GM18858 (cell line): ENCODE measurements at regions not wholly inside any gene's neighbourhood (a gene's known extent, or its start where the extent isn't known, plus 50 kb on each side); places are given as distances from the start of the nearest gene placed in this dataset.

ENCODE experiments used
- ATAC-seq: cut with Tn5 transposase; IDR thresholded peaks from one replicate; pipeline ENCODE4 v1.9.1; 2021; ENCODE audit not compliant: unreplicated experiment

DNA sequence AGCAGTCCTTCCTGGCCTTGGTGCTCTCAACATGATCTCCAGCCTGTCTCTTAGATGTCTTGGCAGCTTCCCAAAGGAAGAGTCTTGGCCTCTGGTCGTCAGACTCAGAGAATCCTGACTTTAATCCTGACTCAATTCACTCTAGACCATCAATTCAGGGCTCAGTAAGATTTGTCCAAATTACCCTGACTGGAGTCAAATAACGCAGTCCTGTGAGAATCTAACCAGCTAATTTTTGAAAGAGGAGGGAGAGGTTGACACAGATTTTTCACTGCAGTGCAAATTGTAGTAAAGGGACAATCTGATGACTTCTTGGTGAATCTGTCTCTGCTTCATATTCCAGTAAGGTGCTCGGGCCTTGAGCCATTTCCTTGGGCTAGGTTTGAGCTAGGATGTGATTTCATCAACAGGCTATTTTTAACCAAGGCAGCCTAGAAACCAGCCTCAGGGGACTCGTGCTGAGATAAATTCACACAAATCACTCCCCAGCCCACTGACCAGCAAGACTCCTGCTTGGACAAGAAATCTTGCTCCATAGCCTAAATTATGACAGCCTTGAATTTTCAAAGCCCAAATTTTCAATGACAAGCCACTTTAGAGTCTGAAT, 257.4 kb downstream of the ENC1 start:
- ATAC-seq = no peak

DNA sequence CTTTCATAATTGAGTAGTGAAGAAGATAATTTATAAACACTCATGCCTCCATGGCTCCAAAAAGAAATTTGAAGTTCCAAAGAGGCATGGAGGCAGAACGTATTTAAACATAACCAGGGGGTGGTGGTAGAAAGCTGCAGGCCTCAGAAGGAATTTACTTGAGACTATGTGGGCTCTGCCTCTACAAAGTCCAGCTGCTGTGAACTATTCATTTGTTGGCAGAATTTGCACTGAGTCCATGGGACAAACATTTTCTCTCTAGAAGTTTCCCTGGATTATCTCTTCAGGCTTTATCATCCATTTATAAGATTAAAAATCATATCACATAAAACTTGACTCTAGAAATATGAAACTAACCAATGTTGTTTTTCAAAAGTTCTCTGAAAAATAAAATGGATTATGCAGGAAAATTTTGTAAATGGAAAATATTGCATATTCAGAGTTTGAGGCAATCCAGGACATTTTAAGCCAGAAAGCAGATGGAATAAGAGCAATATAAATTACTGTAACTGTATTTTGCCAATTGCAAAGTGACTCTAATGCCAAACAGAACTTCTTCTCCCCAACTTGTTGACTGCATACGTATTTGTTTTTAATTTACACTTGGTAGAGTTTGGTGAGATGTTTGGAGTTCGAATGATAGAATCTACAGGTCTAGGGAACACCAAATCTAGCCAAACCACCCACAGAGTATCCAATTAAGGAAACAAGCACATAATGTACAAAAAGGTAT, 258.2 kb downstream of the ENC1 start:
- ATAC-seq = no peak

DNA sequence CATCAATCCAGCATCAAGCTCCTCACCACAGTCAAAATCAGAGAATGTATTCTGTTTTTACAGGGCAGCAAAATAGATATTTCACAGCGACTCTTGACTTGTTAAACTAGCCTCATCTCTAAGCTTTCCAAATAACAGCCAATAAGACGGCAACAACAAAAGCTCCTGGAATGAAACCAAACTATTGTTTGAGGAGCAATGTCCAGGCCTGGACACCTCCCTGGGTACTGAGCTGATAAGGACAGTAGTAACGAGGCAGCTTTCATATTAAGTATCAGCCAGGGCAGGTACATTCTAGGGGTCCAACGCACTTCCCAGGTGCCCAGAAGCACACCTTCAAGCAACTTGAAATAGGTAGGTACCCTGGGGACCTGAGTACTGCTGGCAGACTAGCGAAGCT, 260.3 kb downstream of the ENC1 start:
- ATAC-seq = no peak

DNA sequence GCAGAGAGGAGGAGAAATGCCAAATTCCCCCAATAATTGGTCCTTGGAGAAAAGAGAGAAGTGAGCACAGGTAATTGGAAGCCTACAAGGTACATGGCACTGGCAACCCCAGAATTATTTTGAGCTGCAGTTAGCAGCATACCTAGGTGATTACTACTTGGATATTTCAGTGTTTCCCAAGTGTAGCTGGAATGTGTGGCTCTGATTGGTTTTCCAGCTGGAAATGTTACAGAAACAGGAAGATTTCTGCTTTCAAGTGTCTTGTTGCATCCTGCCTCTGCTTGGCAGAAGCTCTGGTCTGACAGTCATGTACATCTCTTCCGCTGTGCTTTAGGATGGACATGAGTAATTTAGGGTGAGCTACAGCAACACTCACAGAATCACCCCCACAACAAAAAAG, 262.1 kb downstream of the ENC1 start:
- no peak for ATAC-seq

DNA sequence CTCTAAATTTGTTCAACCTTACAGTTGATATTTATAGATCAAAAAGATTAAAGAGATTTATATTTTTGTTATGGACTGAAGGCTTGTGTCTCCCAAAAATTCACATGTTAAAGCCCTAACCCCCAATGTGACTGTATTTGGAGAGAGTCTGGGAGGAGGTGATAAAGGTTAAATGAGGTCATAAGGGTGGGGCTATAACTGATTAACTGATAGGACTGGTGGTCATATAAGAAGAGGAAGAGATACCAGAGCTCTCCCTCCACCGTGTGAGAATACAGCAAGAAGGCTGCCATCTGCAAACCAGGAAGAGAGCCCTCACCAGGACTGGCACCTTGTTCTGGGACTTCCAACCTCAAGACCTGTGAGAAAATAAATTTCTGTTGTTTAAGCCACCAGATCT, 264.3 kb downstream of the ENC1 start:
- no peak for ATAC-seq

DNA sequence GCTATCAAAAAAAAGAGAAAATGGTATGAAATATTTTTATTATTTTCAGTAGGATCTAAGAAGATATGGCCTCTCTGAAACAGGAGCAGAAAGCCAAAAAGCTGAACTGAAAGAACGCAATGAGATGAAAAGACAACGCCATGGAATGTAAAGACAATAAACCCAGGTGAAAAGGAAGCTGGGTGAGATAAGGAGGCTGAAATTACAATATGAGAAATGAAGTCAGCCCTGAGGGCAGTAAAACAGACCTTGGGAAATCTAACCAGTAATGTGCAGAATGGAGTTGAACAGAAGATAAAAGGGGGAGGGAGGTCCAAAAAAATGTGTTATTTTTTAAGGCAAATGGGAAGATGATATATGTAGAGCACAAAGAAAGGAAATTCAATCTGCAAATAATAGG, 265.3 kb downstream of the ENC1 start:
- ATAC-seq = no peak

DNA sequence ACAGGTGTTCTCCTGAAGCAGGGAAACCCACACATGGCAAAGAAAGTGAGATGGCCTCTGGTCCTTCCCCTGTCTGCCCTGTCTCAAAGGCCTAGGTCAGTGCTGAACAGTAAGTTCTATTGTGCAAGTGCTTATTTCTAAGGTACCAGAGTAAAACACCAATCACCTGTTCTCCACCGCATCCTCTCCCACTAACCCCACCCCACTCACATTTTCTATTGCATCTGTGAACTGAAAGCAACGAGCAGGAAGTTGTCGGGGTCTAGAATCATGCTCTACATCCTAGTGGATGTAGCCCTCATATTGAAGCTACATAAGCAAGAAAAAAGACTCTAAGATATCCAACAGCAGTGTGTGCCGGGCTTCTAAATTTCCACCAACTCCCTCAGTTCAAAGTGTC, 265.9 kb downstream of the ENC1 start:
- no peak for ATAC-seq

DNA sequence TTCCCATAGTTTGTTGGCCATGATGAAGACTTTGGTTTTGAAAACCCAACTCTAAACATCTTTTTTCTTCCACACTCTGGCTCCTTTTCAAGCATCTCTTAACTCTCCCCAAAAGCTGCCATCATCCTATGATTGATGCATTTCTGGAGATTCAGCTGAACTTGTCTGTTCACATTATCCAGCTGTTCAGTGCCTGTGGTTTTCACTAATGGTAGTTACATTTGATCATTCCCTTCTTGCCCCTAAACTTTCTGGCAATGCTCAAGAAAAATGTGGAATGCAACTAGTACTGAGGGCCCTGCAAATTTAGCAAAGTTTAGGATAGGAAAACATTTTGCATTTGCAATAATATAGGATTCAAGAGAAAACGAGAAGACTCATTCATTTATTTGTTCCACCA, 267.5 kb downstream of the ENC1 start:
- ATAC-seq = no peak

DNA sequence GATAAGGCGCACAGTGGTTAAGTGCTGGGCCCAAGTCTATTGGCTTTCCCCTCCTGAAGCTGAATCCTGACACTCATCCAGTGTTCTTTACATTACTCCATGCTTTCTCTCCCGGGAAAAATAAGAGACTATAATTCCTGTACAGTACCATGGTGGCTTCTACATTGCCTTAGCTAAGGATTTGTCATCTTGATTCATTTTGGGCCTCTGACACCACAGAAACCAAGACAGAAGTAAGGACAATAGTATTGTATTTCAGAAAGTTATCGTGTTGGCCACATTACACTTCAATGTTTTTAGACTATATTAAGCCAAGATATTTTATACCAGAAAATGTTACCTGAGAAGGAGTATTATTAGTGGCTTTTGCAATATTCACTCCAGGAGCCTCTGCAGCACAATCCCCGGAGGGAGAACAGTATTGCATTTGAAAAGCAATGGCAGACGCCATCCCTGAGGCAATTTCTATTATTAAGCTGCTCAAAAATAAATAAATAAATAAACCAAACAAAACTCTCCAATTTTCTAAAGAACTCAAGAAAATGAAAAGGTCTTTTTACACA, 267.9 kb downstream of the ENC1 start:
- ATAC-seq = no peak

DNA sequence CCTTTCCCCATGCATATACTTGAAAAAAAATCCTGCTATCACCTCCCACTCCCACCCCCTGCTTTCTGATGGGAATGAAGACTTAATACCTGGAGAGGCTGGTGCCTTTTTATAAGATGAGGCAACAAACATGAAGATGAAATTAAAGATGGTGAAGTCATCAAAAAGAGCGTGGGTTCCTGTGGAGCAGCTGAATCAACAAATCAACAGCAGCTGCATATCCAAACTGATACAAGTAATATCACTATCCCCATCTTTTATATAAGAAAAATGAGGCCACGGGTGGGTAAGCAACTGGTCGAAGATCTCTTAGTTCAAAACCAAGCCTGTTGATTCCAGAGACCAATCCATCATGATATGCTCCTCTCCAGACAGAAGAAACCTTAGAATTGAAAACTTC, 268.5 kb downstream of the ENC1 start:
- no peak for ATAC-seq

DNA sequence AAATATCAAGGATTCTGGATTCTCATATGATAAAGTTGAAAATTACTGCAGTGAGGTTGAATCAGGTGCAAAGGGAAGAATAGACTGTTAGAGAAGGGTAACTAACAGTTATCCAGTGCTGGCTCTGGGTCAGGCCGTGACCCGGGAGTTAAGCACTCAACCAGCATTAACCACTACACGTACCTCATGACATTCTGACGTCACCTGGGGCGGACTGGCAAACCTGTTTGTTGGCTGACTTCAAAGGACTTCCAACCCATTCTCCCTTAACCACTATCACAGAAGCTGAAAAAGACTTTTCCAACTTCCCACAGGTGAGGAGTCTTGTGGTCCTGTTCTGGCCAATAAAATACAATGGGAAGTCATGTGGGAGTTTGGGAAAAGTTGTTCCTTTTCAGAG, 268.9 kb downstream of the ENC1 start:
- no peak for ATAC-seq

DNA sequence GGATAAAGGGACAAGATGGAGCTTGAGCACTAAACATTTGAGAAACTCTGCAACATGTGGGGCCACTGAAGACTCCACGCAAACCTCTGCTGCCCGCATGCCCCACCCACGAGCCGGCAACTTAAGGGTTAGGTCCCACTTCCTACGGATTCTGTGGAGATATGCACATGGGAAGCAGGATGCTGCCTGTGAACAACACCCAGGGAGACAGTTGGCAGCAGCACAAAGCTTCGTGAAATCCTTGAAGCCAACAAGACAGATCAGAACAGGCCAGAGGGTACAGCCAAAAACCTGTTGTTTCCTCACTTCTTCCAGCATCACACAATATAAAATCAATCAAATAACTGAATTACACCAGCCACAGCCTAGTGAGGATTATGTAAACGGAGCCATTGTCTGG, 270.4 kb downstream of the ENC1 start:
- no peak for ATAC-seq

DNA sequence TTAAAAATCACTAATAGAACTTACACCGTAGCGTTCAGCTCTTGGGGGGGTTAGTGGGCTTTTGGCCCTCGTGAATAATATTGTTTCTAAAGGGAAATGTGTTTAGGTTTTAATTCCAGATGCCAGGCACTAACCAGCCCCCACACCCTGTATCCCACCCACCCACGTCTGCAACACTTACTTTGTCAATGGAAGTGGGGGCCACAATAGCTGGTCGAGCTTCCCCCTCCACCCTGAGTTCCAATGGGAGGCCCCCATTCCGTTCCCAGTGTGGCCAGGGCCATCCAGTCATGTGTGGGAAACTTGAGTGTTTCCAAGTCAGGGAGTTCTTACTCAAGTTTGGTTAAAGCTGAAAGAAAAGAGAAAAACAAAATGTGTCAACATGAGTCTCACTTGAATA, 271.4 kb downstream of the ENC1 start:
- ATAC-seq = no peak

DNA sequence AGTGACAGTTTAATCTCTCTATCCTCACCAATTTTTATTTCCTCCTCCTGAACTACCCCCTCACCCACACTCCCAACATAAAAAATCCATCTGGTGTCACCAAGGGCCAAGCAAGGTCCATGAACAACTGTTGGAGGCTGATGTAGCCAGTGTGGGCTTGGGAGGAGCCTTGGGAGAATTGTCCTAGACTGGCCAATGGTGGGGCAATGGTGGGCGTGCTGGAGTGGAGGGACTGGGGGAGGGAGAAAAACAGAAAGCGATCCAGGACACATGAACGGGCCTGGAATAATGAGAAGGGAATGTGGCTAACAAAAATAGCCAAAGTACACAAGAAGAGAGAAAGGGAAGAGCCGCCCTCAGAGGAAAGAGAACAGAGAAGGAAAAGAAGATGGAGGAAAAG, 272.6 kb downstream of the ENC1 start:
- ATAC-seq = no peak

DNA sequence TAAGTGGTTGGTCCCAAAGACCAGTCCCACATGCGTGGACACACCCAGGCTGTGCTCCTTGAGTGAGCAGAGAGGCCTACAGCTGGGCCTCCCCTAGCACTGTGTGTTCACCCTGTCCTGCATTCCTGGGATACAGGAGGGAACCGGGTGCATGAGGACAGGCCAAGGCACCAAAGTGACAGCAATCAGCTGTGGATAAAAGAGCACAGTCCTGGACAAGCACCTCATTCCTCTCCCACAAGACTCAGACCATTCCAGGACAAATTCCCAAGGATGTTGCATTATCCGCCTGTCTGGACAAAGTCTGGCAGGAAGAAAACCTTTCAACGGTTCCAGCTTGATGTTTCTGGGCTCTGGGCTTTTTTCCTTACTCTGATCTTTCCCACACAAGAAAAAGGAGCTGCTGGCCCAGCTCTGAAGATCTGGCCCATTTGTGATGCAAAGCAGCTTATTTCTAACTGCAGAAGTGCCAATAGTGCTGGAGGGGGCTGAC, 273.2 kb downstream of the ENC1 start:
- ATAC-seq = no peak

DNA sequence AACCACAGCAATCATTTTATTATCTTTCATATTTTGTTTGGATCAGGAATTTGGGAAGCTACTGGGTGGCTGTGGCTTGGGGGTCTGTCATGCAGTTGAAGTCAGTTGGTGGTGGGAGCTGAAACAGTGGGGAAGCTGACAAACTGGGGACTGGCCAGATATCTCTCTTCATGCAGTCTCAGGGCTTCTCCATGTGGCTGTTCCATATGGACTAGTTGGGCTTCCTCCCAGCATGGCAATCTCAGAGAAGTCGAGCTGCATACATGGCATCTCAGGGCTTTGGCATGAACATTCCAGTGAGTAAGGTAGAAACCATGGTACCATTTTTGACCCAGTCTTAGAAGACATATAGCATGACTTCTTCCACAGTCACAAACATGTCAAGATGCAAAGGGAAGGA, 274.8 kb downstream of the ENC1 start:
- ATAC-seq = no peak

DNA sequence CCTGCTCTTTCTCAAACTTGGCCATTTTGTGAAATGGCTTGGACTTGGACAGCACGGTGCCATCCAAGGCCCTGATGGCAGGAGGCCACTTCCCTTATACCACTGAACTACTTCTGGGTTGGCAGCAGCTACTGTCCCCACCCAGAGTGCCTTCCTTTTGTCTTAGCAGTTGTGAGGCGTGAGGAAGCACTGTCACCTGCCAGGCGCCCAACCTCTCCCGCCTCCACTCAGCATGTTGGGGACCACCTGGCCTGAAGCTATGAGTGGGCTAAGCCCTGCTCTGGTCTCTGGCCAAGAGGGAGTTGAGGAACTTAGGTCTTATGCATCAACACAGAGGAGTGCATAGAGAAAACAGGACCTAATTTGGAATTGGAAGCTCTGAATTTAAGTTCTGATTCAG, 276.0 kb downstream of the ENC1 start:
- no peak for ATAC-seq

DNA sequence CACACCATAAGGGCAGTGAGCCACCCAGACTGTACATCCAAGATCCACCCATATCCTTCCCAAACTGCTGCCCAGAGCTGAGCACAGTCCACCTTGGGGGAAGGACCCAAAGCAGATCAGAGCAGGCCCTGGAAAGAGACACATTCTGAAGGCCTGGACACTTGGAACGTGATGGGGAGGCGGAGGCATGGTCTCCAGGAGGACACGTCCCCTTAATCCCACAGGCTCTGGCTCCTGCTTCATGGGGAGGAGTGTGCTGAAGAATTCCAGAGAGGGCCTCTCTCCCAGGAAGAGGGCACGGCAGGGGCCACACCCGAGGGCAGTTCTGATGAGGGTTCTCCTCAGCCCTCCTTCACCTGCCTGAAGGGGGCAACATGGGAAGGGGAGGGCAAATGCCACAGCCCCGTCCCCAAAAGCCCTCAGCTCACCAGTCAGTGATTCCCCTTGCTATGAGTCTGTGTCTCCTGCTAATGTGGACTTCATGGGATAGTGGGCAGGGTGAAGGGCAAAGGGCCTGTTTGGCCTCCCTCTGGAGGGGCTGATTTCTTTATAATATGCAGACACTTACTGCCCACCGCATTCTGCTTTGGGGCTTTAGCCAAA, 276.8 kb downstream of the ENC1 start:
- no peak for ATAC-seq

DNA sequence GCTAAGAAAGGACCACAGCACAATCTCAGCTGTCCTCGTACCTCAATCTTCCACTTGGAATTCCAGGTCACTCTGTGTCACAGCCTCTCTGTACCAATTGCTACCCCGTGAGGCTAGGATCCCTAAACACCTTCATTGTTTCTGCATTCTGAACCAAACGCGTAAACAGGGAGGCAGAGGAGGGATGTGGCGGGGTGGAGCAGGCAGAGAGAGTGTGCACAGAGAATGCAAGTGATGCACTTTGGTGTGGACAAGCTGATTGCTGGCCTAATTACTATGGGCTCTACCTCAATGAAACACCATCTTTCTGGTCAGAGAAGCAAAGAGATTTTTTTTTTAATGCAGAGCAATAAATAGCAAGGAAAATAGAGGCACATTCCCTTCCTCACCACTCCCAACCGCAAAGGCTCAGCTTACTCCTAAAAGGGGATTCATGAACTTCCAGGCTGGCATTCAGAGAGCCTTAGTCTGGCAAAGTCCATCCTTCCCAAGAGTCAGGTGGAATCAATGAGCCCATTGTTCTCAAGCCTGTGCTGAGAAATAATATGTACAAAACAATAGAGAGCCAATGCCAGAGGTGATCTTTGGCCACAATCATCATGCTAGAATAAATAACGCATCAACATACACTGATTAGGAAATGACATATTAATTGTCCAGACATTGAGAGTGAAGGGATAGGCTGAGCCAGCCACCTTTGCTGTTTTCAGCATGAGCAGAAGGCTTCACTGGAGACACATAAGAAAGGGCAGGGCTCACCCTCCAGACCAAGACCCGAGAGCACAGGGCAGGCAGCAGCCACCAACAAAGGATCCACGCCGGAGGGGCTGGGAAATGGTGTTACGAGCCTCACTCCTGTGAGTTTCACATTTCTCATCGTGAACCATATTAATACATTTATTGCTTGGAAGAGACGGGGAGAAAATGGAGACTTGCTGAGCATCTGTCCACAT, 278.8 kb downstream of the ENC1 start:
- ATAC-seq = no peak

DNA sequence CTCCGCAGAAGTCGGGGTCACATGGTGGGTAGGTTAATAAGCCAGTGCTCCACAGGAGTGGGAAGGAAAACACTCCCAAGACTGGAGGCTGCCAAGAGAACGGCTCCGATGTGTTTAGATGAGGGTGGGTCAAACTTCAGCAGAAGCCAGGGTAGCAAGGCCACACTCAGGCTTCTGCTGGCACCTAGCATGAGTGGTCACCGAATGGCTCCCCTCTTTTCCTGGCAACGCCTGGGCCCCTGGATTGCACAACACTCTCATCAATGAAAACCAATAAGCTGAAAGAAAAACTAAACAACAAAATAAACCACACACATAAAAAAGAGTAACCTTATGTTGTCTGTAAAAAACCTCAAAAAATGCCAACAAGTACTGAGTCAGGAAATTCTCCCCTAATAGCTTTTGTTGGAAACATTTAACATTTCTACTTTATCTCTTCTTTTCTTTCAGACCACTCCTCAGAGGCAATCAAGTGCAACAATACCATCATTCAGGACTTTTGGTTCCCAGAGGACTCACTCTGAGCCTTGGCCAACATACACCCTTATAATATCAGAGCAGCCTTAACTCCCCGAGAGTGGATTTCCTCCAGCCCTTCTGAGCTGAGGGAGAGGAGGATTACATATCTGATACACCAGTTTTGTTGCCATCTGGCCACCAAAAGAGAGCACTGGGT, 279.9 kb downstream of the ENC1 start:
- no peak for ATAC-seq

DNA sequence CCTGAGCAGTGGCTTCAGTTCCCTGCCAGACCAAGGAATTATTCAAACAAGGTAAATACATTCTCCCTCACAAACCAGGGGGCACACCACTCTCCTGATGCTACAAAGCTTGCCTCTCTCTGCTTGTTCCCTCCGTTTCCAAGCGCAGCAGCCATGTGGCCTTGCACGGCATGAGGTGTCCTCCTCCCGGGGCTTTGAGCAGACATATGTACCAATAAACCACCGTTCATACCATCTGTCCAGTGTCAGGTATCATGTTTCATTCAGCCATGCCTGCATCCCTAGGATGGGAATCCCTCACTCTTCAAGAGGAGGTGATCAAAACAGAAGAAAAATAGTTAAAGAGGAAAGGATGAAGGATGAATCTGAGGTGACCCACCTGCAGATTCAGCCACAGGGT, 282.7 kb downstream of the ENC1 start:
- ATAC-seq = no peak
